Central memory CD4-positive, alpha-beta T cell (primary cell): ENCODE measurements at regions not wholly inside any gene's neighbourhood (a gene's known extent, or its start where the extent isn't known, plus 50 kb on each side); places are given as distances from the start of the nearest gene placed in this dataset.

ENCODE experiments used
- DNase-seq: peaks from one replicate; pipeline ENCODE4 v3.0.0; 2022

DNA sequence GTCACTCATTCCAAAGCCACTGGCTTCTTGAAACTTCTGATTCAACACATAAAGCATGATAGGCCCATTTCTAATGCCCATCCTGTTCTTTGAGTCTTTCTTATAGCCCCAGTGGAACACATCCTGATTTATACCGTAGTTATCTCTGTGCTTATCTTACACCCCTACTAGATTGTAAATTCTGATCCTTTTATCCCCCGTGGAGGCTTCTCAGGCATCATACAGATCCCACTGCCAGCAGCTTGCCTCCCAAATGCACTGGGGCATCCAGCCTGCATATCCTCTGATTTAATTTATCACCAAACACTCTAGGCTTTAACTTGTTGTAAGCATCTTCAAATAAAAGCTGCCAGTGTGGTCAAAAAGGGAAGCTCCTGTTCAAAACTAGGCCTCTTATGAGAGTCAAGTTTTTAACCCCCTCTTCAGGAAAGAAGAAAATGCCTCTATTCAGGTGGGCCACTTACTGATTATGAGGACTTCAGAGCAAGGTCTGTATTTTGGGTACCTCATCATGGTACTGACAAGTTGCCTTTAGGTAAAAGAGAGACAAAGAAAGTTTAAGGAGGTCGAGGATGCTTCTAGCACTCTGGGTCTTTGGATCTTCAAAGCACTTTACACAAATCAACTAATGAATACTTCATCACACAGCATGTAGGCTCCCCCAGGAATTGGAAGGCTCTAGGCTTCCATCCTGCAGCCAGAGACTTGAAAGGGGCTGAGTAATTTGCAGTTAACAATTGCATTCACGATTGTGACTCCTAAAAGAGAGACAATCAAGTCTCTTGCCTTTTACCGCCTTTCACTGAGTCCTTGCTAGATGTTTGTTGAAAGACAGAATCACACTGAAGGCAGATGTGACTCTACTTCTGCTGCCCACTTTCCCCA, 95.8 kb upstream of the LDB2 start:
- DNase-seq, result no peak

DNA sequence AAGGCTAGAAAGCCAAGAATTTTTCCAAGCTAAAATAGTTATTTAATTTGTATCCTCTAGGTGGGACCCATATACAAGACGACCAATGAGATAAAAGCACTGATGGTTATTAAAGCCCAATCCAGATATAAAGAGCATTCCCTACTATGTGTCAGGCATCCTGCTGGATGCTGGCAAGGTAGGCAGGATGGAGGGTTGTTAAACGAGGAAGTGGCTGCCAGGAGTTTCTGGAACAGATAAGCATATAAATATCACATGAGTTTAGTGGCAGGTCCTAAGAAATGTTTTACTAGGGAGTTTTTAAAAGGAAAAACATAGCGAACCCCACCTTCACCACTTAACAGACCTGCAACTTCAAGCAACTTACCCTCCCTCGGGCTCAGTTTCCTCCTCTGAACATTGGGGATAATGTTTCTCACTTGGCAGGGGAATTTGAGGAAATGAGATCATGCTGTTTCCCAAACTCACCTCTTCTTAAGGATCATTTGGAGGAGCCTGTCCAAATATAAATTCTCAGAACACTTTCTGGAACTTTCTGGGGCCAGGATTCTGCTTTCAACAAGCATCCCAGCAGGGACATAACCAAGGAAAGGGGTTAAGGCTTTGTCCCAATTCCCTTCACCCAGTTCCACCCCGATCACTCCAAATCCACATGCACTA, 94.3 kb upstream of the LDB2 start:
- no peak for DNase-seq

DNA sequence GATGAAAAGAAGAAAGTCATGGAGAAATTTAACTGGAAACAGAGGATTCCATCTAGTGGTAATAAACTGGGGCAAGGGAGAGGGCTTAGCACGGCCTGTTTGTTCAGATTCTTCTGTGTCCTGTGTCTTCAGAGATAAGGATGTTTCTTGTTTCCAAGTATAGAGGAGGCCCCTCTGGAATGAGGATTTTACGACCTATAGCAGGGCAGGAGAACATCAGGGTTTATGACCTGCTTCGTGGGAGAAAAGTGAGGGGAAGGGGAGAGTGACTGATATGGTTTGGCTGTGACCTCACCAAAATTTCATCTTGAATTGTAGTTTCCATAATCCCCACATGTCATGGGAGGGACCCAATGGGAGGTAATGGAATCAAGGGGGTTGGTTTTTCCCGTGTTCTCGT, 93.0 kb upstream of the LDB2 start:
- DNase-seq, result no peak

DNA sequence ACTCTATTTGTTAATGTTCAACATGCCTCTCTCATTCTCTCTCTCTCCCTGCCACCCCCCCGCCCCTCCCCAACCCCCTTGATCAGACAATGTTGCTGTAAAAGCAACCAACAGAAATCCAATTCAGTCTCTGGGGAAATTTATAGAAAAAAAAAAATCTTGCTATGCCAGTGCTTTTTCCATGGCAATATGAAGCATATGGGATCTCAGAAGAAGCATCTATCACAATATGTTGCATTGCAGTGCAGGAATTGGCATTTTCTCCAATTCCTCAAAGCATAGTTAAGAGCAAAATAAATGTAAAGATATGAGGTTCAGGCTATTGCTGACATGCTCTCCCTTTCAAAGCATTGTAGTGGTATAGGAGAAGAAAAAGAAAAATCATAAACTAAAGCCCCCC, 90.9 kb upstream of the LDB2 start:
- DNase-seq, result no peak

DNA sequence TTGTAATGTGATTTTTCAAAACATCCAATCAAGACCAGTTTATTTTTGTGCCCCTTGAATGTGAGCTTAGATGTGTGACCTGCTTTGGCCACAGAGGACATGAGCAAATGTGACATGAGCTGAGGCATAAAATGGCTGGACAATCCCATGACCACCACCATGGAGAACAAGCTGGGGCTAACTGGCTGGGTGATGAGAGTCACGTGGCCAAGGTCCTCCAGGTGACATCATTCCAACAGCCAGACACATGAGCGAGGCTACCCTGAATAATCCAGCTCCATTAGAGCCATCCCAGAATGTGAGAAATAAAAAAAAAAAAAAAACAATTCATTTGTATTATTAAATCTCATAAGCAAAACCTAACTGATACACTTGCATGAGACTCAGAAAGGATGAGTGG, 90.4 kb upstream of the LDB2 start:
- DNase-seq, result no peak

DNA sequence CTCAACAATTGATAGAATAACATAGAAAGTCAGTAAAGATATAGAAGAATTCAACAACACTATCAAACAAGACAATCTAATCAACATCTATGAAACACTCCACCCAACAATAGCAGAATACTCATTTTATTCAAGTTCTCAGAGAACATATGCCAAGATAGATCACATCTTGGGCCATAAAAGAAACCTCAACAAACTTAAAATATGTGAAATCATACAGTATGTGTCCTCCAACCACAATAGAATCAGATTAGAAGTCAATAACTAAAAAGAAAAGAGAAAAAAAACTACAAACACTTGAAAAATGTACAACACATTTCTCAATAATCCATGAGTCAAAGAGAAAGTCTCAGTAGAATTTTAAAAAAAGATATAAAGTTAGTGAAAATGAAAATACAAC, 78.6 kb upstream of the LDB2 start:
- DNase-seq, result no peak

DNA sequence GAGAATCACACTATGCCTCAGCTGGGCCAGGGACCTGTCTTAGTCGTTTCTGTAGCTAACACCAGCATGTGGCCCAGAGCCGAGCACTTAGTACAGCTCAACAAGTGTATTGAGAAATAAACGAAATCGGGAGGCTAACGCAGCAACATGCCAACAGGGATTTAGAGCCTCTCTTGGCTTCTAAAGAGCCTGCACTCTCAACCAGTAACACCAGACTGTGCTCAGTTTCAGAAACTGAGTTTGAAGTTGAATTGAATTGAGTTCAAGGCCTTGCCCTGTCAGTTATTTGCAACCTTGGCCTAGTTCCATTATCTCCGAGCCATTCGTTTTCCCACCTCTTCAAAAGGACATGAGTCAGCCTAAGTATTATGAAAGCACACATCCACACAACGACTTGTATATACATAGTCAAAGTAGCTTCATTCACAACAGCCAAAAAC, 71.3 kb upstream of the LDB2 start:
- no peak for DNase-seq

DNA sequence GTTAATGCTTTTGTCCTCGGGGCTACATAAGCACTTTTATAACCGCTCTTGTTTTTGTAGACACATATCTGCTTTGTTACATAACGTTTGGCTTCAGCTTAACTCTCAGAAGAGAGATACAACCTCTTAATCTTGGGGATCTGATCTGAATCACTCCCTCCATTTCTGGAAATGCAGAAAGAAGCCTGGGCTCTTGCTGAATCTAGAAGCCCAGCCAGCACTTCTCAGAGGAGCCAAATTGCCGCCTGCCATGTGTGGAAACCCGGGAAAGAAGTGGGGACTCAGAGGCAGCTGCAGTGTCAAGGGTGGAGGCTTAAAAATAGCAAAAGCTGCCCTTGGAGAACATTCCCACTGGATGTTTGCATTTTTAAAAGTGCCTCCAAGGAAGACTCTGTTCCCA, 69.3 kb upstream of the LDB2 start:
- DNase-seq, result no peak

DNA sequence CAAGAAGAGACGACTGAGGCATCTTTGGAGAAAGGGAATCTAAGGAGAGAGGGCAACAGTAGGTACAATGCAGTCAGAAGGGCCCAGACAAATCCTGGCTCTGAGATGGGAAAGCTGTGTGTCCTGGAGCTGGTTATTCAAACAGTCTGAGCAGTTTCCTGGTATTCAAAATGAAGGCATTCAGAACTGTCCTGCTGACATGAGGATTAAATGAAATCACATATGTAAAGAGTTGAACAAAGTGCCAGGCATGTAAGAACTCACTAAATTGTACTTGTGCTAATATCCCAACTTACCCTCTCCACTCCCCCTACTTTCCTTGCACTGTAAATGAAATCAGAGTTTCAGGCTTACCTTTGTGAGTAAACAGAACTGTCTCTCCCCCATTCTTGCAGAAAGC, 60.9 kb upstream of the LDB2 start:
- no peak for DNase-seq

DNA sequence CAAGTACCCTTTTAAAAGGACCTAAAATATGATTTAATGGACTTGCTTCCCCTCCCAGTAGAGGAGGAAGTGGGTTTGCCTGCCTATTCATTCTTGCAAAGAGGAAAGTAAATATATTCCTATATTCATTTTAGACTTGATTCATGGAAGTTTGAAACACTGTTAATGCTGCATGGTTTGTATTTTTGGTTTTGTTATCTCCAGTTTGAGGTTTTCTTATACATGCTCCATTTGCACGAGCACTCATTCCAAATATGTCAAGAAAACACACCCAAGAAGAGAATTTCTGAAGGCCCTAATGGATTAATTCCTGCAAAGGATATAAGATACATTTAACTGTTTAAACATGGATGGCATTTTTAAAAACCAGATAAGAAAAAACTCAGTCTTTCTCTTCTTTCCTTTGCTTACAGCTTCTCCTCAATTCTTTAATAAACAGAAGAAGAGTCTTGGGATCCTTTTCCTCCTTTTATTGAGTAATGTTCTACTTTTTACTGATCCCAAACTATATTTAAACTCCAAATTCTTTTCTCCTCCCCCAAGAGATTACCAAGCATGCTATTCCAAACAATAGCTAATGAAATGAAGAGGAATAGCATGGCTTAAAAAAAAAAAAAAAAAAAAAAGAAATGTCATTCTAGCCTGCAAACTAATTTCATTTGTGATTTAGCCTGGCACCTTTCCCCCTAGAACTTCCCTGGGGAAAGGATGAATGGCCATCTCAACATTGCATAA, 54.6 kb upstream of the LDB2 start:
- no peak for DNase-seq

DNA sequence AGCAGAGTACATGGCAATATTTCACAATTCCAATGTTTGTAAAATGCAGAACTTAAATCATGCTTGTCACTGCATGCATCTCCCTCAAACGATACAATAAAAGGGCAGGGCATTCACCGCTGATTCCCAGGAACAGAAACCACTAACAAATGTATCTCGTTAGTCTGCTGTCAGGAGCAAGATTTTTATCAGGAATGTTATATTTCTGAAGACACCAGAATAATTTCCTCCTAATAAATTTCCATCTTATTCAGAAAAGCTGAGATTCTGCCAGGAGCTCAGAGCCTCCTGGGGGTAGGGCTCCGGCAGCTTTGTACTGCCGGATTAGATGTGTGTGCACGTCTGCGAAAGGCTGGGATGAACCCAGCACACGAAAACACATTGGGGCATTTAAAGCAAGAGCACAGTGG, 54.0 kb upstream of the LDB2 start:
- no peak for DNase-seq
